ENCODE measurements at regions not wholly inside any gene's neighbourhood (a gene's known extent, or its start where the extent isn't known, plus 50 kb on each side); places are given as distances from the start of the nearest gene placed in this dataset.

- no peaks in the 10 kb centered on the region for H3K27me3 ChIP-seq (ENCODE audit: control insufficient read depth, insufficient read depth, low read length)
- no peak for DNase-seq
- H3K36me3 Mint-ChIP-seq = no peaks in the 10 kb centered on the region
- H3K9me3 ChIP-seq (ENCODE audit: control insufficient read depth in 2 of 2, low read length in 2 of 2) = no peaks in the 10 kb centered on the region
- no peak for ATAC-seq (ENCODE audit: low read depth in 2 of 2)
- H3K36me3 ChIP-seq (ENCODE audit: control insufficient read depth, insufficient read depth, low read length) = no peaks in the 10 kb centered on the region
- H3K27ac ChIP-seq (ENCODE audit: insufficient read depth, low read length, poor library complexity, severe bottlenecking) = no peak overlapping the region
- no peaks in the 10 kb centered on the region for H3K4me1 Mint-ChIP-seq
- H3K4me3 Mint-ChIP-seq = no peak overlapping the region
- H3K4me3 ChIP-seq (ENCODE audit: low read depth, low read length) = no peak overlapping the region
- H3K9me3 Mint-ChIP-seq = peaks cover 0 to 11% (median 4%) of the 10 kb centered on the region in 7 donors
- H3K4me1 ChIP-seq (ENCODE audit: control insufficient read depth, insufficient read depth, low read length, poor library complexity, severe bottlenecking) = no peaks in the 10 kb centered on the region
- no peaks in the 10 kb centered on the region for H3K27me3 Mint-ChIP-seq
- no peak overlapping the region for H3K27ac Mint-ChIP-seq
These were observed 528.6 kb upstream of the CLINT1 start for GRCh38 chr5:158387499-158387898.

GRCh38 chr5:158385982-158386381 lies 527.0 kb upstream of the CLINT1 start:
- no peak overlapping the region for H3K4me3 Mint-ChIP-seq
- H3K27me3 ChIP-seq (ENCODE audit: control insufficient read depth, insufficient read depth, low read length) = no peaks in the 10 kb centered on the region
- no peak for ATAC-seq (ENCODE audit: low read depth in 2 of 2)
- H3K9me3 ChIP-seq (ENCODE audit: control insufficient read depth in 2 of 2, low read length in 2 of 2) = no peaks in the 10 kb centered on the region
- H3K27ac Mint-ChIP-seq = no peak overlapping the region
- no peak overlapping the region for H3K4me3 ChIP-seq (ENCODE audit: low read depth, low read length)
- no peaks in the 10 kb centered on the region for H3K27me3 Mint-ChIP-seq
- H3K4me1 ChIP-seq (ENCODE audit: control insufficient read depth, insufficient read depth, low read length, poor library complexity, severe bottlenecking) = no peaks in the 10 kb centered on the region
- H3K36me3 ChIP-seq (ENCODE audit: control insufficient read depth, insufficient read depth, low read length) = no peaks in the 10 kb centered on the region
- H3K9me3 Mint-ChIP-seq = peaks cover 0 to 11% (median 4%) of the 10 kb centered on the region in 7 donors
- no peak for DNase-seq
- no peaks in the 10 kb centered on the region for H3K4me1 Mint-ChIP-seq
- H3K36me3 Mint-ChIP-seq = no peaks in the 10 kb centered on the region
- no peak overlapping the region for H3K27ac ChIP-seq (ENCODE audit: insufficient read depth, low read length, poor library complexity, severe bottlenecking)

GRCh38 chr5:158384535-158385481 lies 525.9 kb upstream of the CLINT1 start:
- Histone ChIP-seq H3K36me3 (ENCODE audit: control insufficient read depth, insufficient read depth, low read length) (no peaks in the 10 kb centered on the region), H3K27ac (ENCODE audit: insufficient read depth, low read length, poor library complexity, severe bottlenecking) (no peak overlapping the region), H3K9me3 (ENCODE audit: control insufficient read depth in 2 of 2, low read length in 2 of 2) (no peaks in the 10 kb centered on the region), H3K27me3 (ENCODE audit: control insufficient read depth, insufficient read depth, low read length) (no peaks in the 10 kb centered on the region), H3K4me1 (ENCODE audit: control insufficient read depth, insufficient read depth, low read length, poor library complexity, severe bottlenecking) (no peaks in the 10 kb centered on the region), H3K4me3 (ENCODE audit: low read depth, low read length) (no peak overlapping the region)
- Mint-ChIP-seq H3K36me3 (no peaks in the 10 kb centered on the region), H3K27ac (no peak overlapping the region), H3K4me3 (no peak overlapping the region), H3K9me3 (peaks cover 0 to 11% (median 4%) of the 10 kb centered on the region in 7 donors), H3K27me3 (no peaks in the 10 kb centered on the region), H3K4me1 (no peaks in the 10 kb centered on the region)
- DNase-seq (no peak), ATAC-seq (ENCODE audit: low read depth in 2 of 2) (no peak)

GRCh38 chr5:158383486-158383885 lies 524.5 kb upstream of the CLINT1 start:
- Histone ChIP-seq H3K27me3 (ENCODE audit: control insufficient read depth, insufficient read depth, low read length) (no peaks in the 10 kb centered on the region), H3K9me3 (ENCODE audit: control insufficient read depth in 2 of 2, low read length in 2 of 2) (no peaks in the 10 kb centered on the region), H3K36me3 (ENCODE audit: control insufficient read depth, insufficient read depth, low read length) (no peaks in the 10 kb centered on the region), H3K4me1 (ENCODE audit: control insufficient read depth, insufficient read depth, low read length, poor library complexity, severe bottlenecking) (no peaks in the 10 kb centered on the region), H3K27ac (ENCODE audit: insufficient read depth, low read length, poor library complexity, severe bottlenecking) (no peak overlapping the region), H3K4me3 (ENCODE audit: low read depth, low read length) (no peak overlapping the region)
- Mint-ChIP-seq H3K36me3 (no peaks in the 10 kb centered on the region), H3K27ac (no peak overlapping the region), H3K4me3 (no peak overlapping the region), H3K4me1 (no peaks in the 10 kb centered on the region), H3K27me3 (no peaks in the 10 kb centered on the region), H3K9me3 (peaks cover 0 to 9% (median 3%) of the 10 kb centered on the region in 7 donors)
- no peak for DNase-seq
- no peak for ATAC-seq (ENCODE audit: low read depth in 2 of 2)

GRCh38 chr5:158382473-158382872 lies 523.5 kb upstream of the CLINT1 start:
- Histone ChIP-seq H3K9me3 (ENCODE audit: control insufficient read depth in 2 of 2, low read length in 2 of 2) (no peaks in the 10 kb centered on the region), H3K4me3 (ENCODE audit: low read depth, low read length) (no peak overlapping the region), H3K27ac (ENCODE audit: insufficient read depth, low read length, poor library complexity, severe bottlenecking) (no peak overlapping the region), H3K4me1 (ENCODE audit: control insufficient read depth, insufficient read depth, low read length, poor library complexity, severe bottlenecking) (no peaks in the 10 kb centered on the region), H3K27me3 (ENCODE audit: control insufficient read depth, insufficient read depth, low read length) (no peaks in the 10 kb centered on the region), H3K36me3 (ENCODE audit: control insufficient read depth, insufficient read depth, low read length) (no peaks in the 10 kb centered on the region)
- H3K4me1 Mint-ChIP-seq = no peaks in the 10 kb centered on the region
- H3K36me3 Mint-ChIP-seq = no peaks in the 10 kb centered on the region
- H3K4me3 Mint-ChIP-seq = no peak overlapping the region
- H3K27ac Mint-ChIP-seq = no peak overlapping the region
- DNase-seq (no peak), ATAC-seq (ENCODE audit: low read depth in 2 of 2) (peak in 1 of 2 donors; percentile 50)
- H3K27me3 Mint-ChIP-seq = no peaks in the 10 kb centered on the region
- H3K9me3 Mint-ChIP-seq = peaks cover 0 to 9% (median 3%) of the 10 kb centered on the region in 7 donors

GRCh38 chr5:158381614-158382160 lies 522.7 kb upstream of the CLINT1 start:
- Mint-ChIP-seq H3K9me3 (peaks cover 0 to 9% (median 3%) of the 10 kb centered on the region in 7 donors), H3K27ac (no peak overlapping the region)
- no peaks in the 10 kb centered on the region for H3K4me1 ChIP-seq (ENCODE audit: control insufficient read depth, insufficient read depth, low read length, poor library complexity, severe bottlenecking)

GRCh38 chr5:158380661-158381060 lies 521.7 kb upstream of the CLINT1 start:
- Histone ChIP-seq H3K36me3 (ENCODE audit: control insufficient read depth, insufficient read depth, low read length) (no peaks in the 10 kb centered on the region), H3K4me3 (ENCODE audit: low read depth, low read length) (no peak overlapping the region), H3K27ac (ENCODE audit: insufficient read depth, low read length, poor library complexity, severe bottlenecking) (no peak overlapping the region), H3K9me3 (ENCODE audit: control insufficient read depth in 2 of 2, low read length in 2 of 2) (no peaks in the 10 kb centered on the region), H3K27me3 (ENCODE audit: control insufficient read depth, insufficient read depth, low read length) (no peaks in the 10 kb centered on the region), H3K4me1 (ENCODE audit: control insufficient read depth, insufficient read depth, low read length, poor library complexity, severe bottlenecking) (no peaks in the 10 kb centered on the region)
- no peak overlapping the region for H3K4me3 Mint-ChIP-seq
- no peak overlapping the region for H3K27ac Mint-ChIP-seq
- no peaks in the 10 kb centered on the region for H3K36me3 Mint-ChIP-seq
- no peaks in the 10 kb centered on the region for H3K4me1 Mint-ChIP-seq
- ATAC-seq (ENCODE audit: low read depth in 2 of 2) = no peak
- peaks cover 0 to 9% (median 1%) of the 10 kb centered on the region in 7 donors for H3K9me3 Mint-ChIP-seq
- DNase-seq = no peak
- no peaks in the 10 kb centered on the region for H3K27me3 Mint-ChIP-seq

More at GRCh38 chr5:158381614-158382160, 522.7 kb upstream of the CLINT1 start:
- Mint-ChIP-seq H3K36me3 (no peaks in the 10 kb centered on the region), H3K4me3 (no peak overlapping the region), H3K4me1 (no peaks in the 10 kb centered on the region), H3K27me3 (no peaks in the 10 kb centered on the region)
- Histone ChIP-seq H3K27ac (ENCODE audit: insufficient read depth, low read length, poor library complexity, severe bottlenecking) (no peak overlapping the region), H3K9me3 (ENCODE audit: control insufficient read depth in 2 of 2, low read length in 2 of 2) (no peaks in the 10 kb centered on the region), H3K4me3 (ENCODE audit: low read depth, low read length) (no peak overlapping the region), H3K36me3 (ENCODE audit: control insufficient read depth, insufficient read depth, low read length) (no peaks in the 10 kb centered on the region), H3K27me3 (ENCODE audit: control insufficient read depth, insufficient read depth, low read length) (no peaks in the 10 kb centered on the region)
- ATAC-seq (ENCODE audit: low read depth in 2 of 2) (no peak), DNase-seq (no peak)

Data from CD4-positive, CD25-positive, alpha-beta regulatory T cell (primary cell).